Calu3 (cell line): ENCODE measurements at regions not wholly inside any gene's neighbourhood (a gene's known extent, or its start where the extent isn't known, plus 50 kb on each side); places are given as distances from the start of the nearest gene placed in this dataset.
A peak's percentile ranks its signal among the peaks of the same experiment; 100 is the strongest.

Source experiments
- BruUV-seq: library from RNA; stranded (reverse); fragments of 400-500 nt; replicated peaks from 2 replicates; lab custom pipeline; 2021; lab: Mats Ljungman, UMichigan
- CTCF ChIA-PET: fragments of 300-600 bp; sonication (Branson Sonifier 250); formaldehyde crosslinking; loops from one replicate; lab custom pipeline; 2022; ENCODE audit warnings: antibody characterized with exemption; lab: Charles Lee
- DNase-seq: peaks from one replicate; pipeline ENCODE4 v3.0.0; 2022
- H3K27ac Mint-ChIP-seq: one replicate; pipeline ENCODE4 v1.8.0; 2022; ENCODE audit warnings: mixed read lengths; ENCODE audit not compliant: unreplicated experiment
- H3K27me3 Mint-ChIP-seq: one replicate; pipeline ENCODE4 v1.8.0; 2022; ENCODE audit warnings: mixed read lengths; ENCODE audit not compliant: unreplicated experiment
- H3K36me3 Mint-ChIP-seq: one replicate; pipeline ENCODE4 v1.8.0; 2022; ENCODE audit warnings: mild to moderate bottlenecking, moderate library complexity, mixed read lengths; ENCODE audit not compliant: insufficient read depth, unreplicated experiment
- H3K4me1 Mint-ChIP-seq: one replicate; pipeline ENCODE4 v1.8.0; 2022; ENCODE audit warnings: mild to moderate bottlenecking, low read depth, mixed read lengths; ENCODE audit not compliant: unreplicated experiment
- H3K4me3 Mint-ChIP-seq: one replicate; pipeline ENCODE4 v1.8.0; 2022; ENCODE audit warnings: mild to moderate bottlenecking, low read depth, moderate library complexity, mixed read lengths; ENCODE audit not compliant: unreplicated experiment
- H3K9me3 Mint-ChIP-seq: one replicate; pipeline ENCODE4 v1.8.0; 2022; ENCODE audit warnings: low read depth, mixed read lengths; ENCODE audit not compliant: unreplicated experiment
- CTCF ChIP-seq: fragments of 200-600 bp; IDR thresholded peaks from one replicate; pipeline ENCODE4 v1.8.0; 2022; ENCODE audit warnings: antibody characterized with exemption; ENCODE audit not compliant: unreplicated experiment
- intact Hi-C: fragments of 100-400 bp; cut with micrococcal nuclease; formaldehyde crosslinking; loops from one replicate; pipeline ENCODE4 v1.10.0; 2022; ENCODE audit not compliant: unreplicated experiment

- intact Hi-C loops = loop anchor here (1.0 kb wide), 2 partner anchors 546 to 568 kb away; no protein-coding TSS in a partner anchor
- DNase-seq = peak; percentile 81
- no peaks in the 10 kb centered on the region for H3K4me1 Mint-ChIP-seq
Observed at GRCh38 chr3:66822186-66823008, 175.7 kb upstream of the KBTBD8 start.

GRCh38 chr3:66823009-66823397 lies 175.1 kb upstream of the KBTBD8 start:
- intact Hi-C loops = no loop called here
- H3K4me3 Mint-ChIP-seq = no peak overlapping the region
- H3K36me3 Mint-ChIP-seq = no peaks in the 10 kb centered on the region
- CTCF ChIA-PET = interaction anchor here (0.7 to 1.4 kb wide), 3 partner anchors 116 to 551 kb away, joined by 3 to 6 read pairs (median 3); no protein-coding TSS in a partner anchor
- no TSS peak for BruUV-seq
- TF ChIP-seq CTCF = no peak
- H3K27me3 Mint-ChIP-seq = peaks cover 20% of the 10 kb centered on the region
- H3K27ac Mint-ChIP-seq = no peak overlapping the region
- no peaks in the 10 kb centered on the region for H3K4me1 Mint-ChIP-seq
- no peaks in the 10 kb centered on the region for H3K9me3 Mint-ChIP-seq
- no peak for DNase-seq

More at GRCh38 chr3:66822186-66823008, 175.7 kb upstream of the KBTBD8 start:
- H3K9me3 Mint-ChIP-seq = no peaks in the 10 kb centered on the region
- H3K27me3 Mint-ChIP-seq = peaks cover 14% of the 10 kb centered on the region
- peak; percentile 58 for TF ChIP-seq CTCF
- CTCF ChIA-PET = interaction anchor here (0.6 to 1.4 kb wide), 8 partner anchors 13 to 568 kb away, joined by 3 to 8 read pairs (median 4); no protein-coding TSS in a partner anchor
- H3K36me3 Mint-ChIP-seq = no peaks in the 10 kb centered on the region
- H3K27ac Mint-ChIP-seq = no peak overlapping the region
- H3K4me3 Mint-ChIP-seq = no peak overlapping the region
- no TSS peak for BruUV-seq

GRCh38 chr3:66823532-66823931 lies 174.6 kb upstream of the KBTBD8 start:
- no peaks in the 10 kb centered on the region for H3K9me3 Mint-ChIP-seq
- H3K36me3 Mint-ChIP-seq = no peaks in the 10 kb centered on the region
- BruUV-seq = no TSS peak
- DNase-seq = no peak
- peaks cover 25% of the 10 kb centered on the region for H3K27me3 Mint-ChIP-seq
- CTCF ChIA-PET = no interaction called here
- TF ChIP-seq CTCF = no peak
- H3K4me1 Mint-ChIP-seq = no peaks in the 10 kb centered on the region
- intact Hi-C loops = no loop called here
- no peak overlapping the region for H3K4me3 Mint-ChIP-seq
- H3K27ac Mint-ChIP-seq = no peak overlapping the region

GRCh38 chr3:66825375-66825774 lies 172.7 kb upstream of the KBTBD8 start:
- Mint-ChIP-seq H3K27me3 (peaks cover 17% of the 10 kb centered on the region), H3K36me3 (no peaks in the 10 kb centered on the region), H3K4me3 (no peak overlapping the region), H3K27ac (no peak overlapping the region), H3K9me3 (no peaks in the 10 kb centered on the region), H3K4me1 (no peaks in the 10 kb centered on the region)
- CTCF ChIA-PET = no interaction called here
- no peak for TF ChIP-seq CTCF
- intact Hi-C loops = no loop called here
- no TSS peak for BruUV-seq
- no peak for DNase-seq
